H9 (cell line): ENCODE measurements at regions not wholly inside any gene's neighbourhood (a gene's known extent, or its start where the extent isn't known, plus 50 kb on each side); places are given as distances from the start of the nearest gene placed in this dataset.

Source experiments
- DNase-seq: peaks from one replicate; pipeline ENCODE4 v3.0.0-alpha.2; 2017
- H2AFZ ChIP-seq: one replicate; pipeline ENCODE4 v1.6.1; 2013; ENCODE audit warnings: mild to moderate bottlenecking, low read length, control low read depth, moderate library complexity
- H2AK5ac ChIP-seq: 2 replicates; pipeline ENCODE4 v1.6.1; 2013; ENCODE audit warnings: low read length, control low read depth, mixed read lengths; ENCODE audit not compliant: insufficient read length
- H2BK120ac ChIP-seq: one replicate; pipeline ENCODE4 v1.6.1; 2013; ENCODE audit warnings: low read depth, mild to moderate bottlenecking, low read length, control low read depth, inconsistent platforms; ENCODE audit not compliant: poor library complexity, severe bottlenecking
- H2BK12ac ChIP-seq: 2 replicates; pipeline ENCODE4 v1.6.1; 2013; ENCODE audit warnings: low read length, control low read depth, mixed read lengths, low read depth; ENCODE audit not compliant: insufficient read length
- H2BK15ac ChIP-seq: 2 replicates; pipeline ENCODE4 v1.6.1; 2013; ENCODE audit warnings: low read depth, low read length, control low read depth
- H2BK20ac ChIP-seq: one replicate; pipeline ENCODE4 v1.6.1; 2013; ENCODE audit warnings: low read depth, mild to moderate bottlenecking, low read length, control low read depth, inconsistent platforms; ENCODE audit not compliant: poor library complexity, severe bottlenecking
- H2BK5ac ChIP-seq: 2 replicates; pipeline ENCODE4 v1.6.1; 2013; ENCODE audit warnings: low read length, control low read depth, mixed read lengths; ENCODE audit not compliant: insufficient read length
- H3K14ac ChIP-seq: 2 replicates; pipeline ENCODE4 v1.6.1; 2013; ENCODE audit warnings: low read length, control low read depth; ENCODE audit not compliant: insufficient read depth
- H3K18ac ChIP-seq: 2 replicates; pipeline ENCODE4 v1.6.1; 2013; ENCODE audit warnings: low read depth, mild to moderate bottlenecking, mixed read lengths, low read length, control low read depth; ENCODE audit not compliant: insufficient read length
- H3K23ac ChIP-seq: 2 replicates; pipeline ENCODE4 v1.6.1; 2013; ENCODE audit warnings: low read length, control low read depth, mixed read lengths, low read depth; ENCODE audit not compliant: insufficient read length
- H3K23me2 ChIP-seq: 2 replicates; pipeline ENCODE4 v1.6.1; 2013; ENCODE audit warnings: low read depth, mild to moderate bottlenecking, mixed read lengths, low read length, control low read depth; ENCODE audit not compliant: insufficient read length, poor library complexity, severe bottlenecking
- H3K27ac ChIP-seq: 2 replicates; pipeline ENCODE4 v1.5.1; 2013; ENCODE audit warnings: low read length, control low read depth, mixed read lengths, low read depth; ENCODE audit not compliant: insufficient read length
- H3K27me3 ChIP-seq: 2 replicates; pipeline ENCODE4 v1.6.1; 2013; ENCODE audit warnings: low read length, control low read depth, inconsistent platforms; ENCODE audit not compliant: insufficient read depth
- H3K4ac ChIP-seq: 2 replicates; pipeline ENCODE4 v1.6.1; 2013; ENCODE audit warnings: low read depth, mild to moderate bottlenecking, control low read depth, inconsistent platforms, low read length, moderate library complexity
- H3K4me1 ChIP-seq: 2 replicates; pipeline ENCODE4 v1.6.1; 2013; ENCODE audit warnings: low read length, control low read depth, inconsistent platforms; ENCODE audit not compliant: insufficient read depth
- H3K4me2 ChIP-seq: 2 replicates; pipeline ENCODE4 v1.6.1; 2013; ENCODE audit warnings: low read length, control low read depth, mixed read lengths; ENCODE audit not compliant: insufficient read length, insufficient read depth
- H3K56ac ChIP-seq: 2 replicates; pipeline ENCODE4 v1.6.1; 2013; ENCODE audit warnings: low read depth, mild to moderate bottlenecking, mixed read lengths, low read length, control low read depth; ENCODE audit not compliant: insufficient read length
- H3K79me1 ChIP-seq: 2 replicates; pipeline ENCODE4 v1.6.1; 2013; ENCODE audit warnings: low read depth, mild to moderate bottlenecking, moderate library complexity, low read length, control low read depth, inconsistent platforms; ENCODE audit not compliant: insufficient read depth, poor library complexity, severe bottlenecking
- H3K79me2 ChIP-seq: 2 replicates; pipeline ENCODE4 v1.6.1; 2013; ENCODE audit warnings: low read length, control low read depth, inconsistent platforms; ENCODE audit not compliant: insufficient read depth
- H3K9ac ChIP-seq: 2 replicates; pipeline ENCODE4 v1.6.1; 2013; ENCODE audit warnings: low read length, control low read depth, mixed read lengths; ENCODE audit not compliant: insufficient read length; ENCODE audit errors: extremely low read depth
- H3K9me3 ChIP-seq: one replicate; pipeline ENCODE4 v1.6.1; 2013; ENCODE audit warnings: low read depth, low read length, inconsistent platforms; ENCODE audit not compliant: control insufficient read depth
- H3T11ph ChIP-seq: one replicate; pipeline ENCODE4 v1.6.1; 2013; ENCODE audit warnings: mild to moderate bottlenecking, low read length, control low read depth, inconsistent platforms
- H4K20me1 ChIP-seq: one replicate; pipeline ENCODE4 v1.6.1; 2013; ENCODE audit not compliant: control insufficient read depth, insufficient read length, insufficient read depth
- H4K5ac ChIP-seq: 2 replicates; pipeline ENCODE4 v1.6.1; 2013; ENCODE audit warnings: low read depth, mild to moderate bottlenecking, mixed read lengths, low read length, control low read depth; ENCODE audit not compliant: insufficient read length
- H4K8ac ChIP-seq: replicated peaks from 2 replicates; pipeline ENCODE4 v1.6.1; 2013; ENCODE audit warnings: low read length, control low read depth, mixed read lengths, low read depth; ENCODE audit not compliant: insufficient read length
- H4K91ac ChIP-seq: 2 replicates; pipeline ENCODE4 v1.6.1; 2013; ENCODE audit warnings: low read depth, mild to moderate bottlenecking, moderate library complexity, mixed read lengths, low read length, control low read depth; ENCODE audit not compliant: insufficient read length
- H3K27ac Mint-ChIP-seq, 3 experiments: 2 replicates in 2 of 3; 3 replicates in 1 of 3; pipeline ENCODE4 v1.8.0; 2020 to 2021; ENCODE audit warnings: mixed read lengths in 3 of 3, mild to moderate bottlenecking in 1 of 3, moderate library complexity in 1 of 3
- H3K27me3 Mint-ChIP-seq: 2 replicates; pipeline ENCODE4 v1.8.0; 2021; ENCODE audit warnings: low read depth, mild to moderate bottlenecking, moderate library complexity, mixed read lengths
- H3K36me3 Mint-ChIP-seq, 3 experiments: 2 replicates in 2 of 3; 3 replicates in 1 of 3; pipeline ENCODE4 v1.8.0; 2020 to 2021; ENCODE audit warnings: low read depth in 3 of 3, mixed read lengths in 3 of 3; ENCODE audit not compliant: insufficient read depth in 1 of 3
- H3K4me1 Mint-ChIP-seq, 2 experiments: 2 replicates each; pipeline ENCODE4 v1.8.0; 2020; ENCODE audit warnings: mixed read lengths in 2 of 2
- H3K4me3 Mint-ChIP-seq, 2 experiments: 2 replicates in 1 of 2; 3 replicates in 1 of 2; pipeline ENCODE4 v1.8.0; 2020 to 2021; ENCODE audit warnings: mild to moderate bottlenecking in 2 of 2, mixed read lengths in 2 of 2, moderate library complexity in 1 of 2
- H3K9me3 Mint-ChIP-seq, 2 experiments: 2 replicates in 1 of 2; 3 replicates in 1 of 2; pipeline ENCODE4 v1.8.0; 2020; ENCODE audit warnings: mild to moderate bottlenecking in 2 of 2, mixed read lengths in 2 of 2, moderate library complexity in 1 of 2
- CTCF ChIP-seq: fragments of 200-600 bp; sonication (generic); conservative IDR thresholded peaks from 3 replicates; pipeline ENCODE4 v1.8.0; 2021; ENCODE audit warnings: antibody characterized with exemption, mild to moderate bottlenecking
- WGBS: extraction: QIAGEN DNeasy Blood & Tissue Kit; methylation state at CpG from one replicate; pipeline ENCODE4 v1.1.7; 2013; ENCODE audit warnings: missing lambda C conversion rate, low lambda C conversion rate, mixed read lengths; ENCODE audit not compliant: insufficient read length; ENCODE audit errors: extremely low coverage; 5-methylcytosine and 5-hydroxymethylcytosine counted together

- peaks cover 9 to 10% of the 10 kb centered on the region in 2 experiments; a peak in 3 of 4 replicates for H3K4me1 Mint-ChIP-seq
Measured at GRCh38 chr6:147770221-147770620, 261.7 kb downstream of the SAMD5 start.

More at GRCh38 chr6:147770221-147770620, 261.7 kb downstream of the SAMD5 start:
- H3K4me2 ChIP-seq: no peak overlapping the region
- H3K23me2 ChIP-seq: no peaks in the 10 kb centered on the region
- no peak overlapping the region for H4K5ac ChIP-seq
- H3K9ac ChIP-seq: no peak overlapping the region
- no peak overlapping the region for H3K4ac ChIP-seq
- no peak for TF ChIP-seq CTCF
- no peaks in the 10 kb centered on the region for H3K79me2 ChIP-seq
- Mint-ChIP-seq H3K9me3 (no peaks in the 10 kb centered on the region; a peak in 3 of 5 replicates), H3K4me3 (no peak overlapping the region), H3K36me3 (no peaks in the 10 kb centered on the region; a peak in 1 of 7 replicates), H3K27me3 (no peaks in the 10 kb centered on the region), H3K27ac (no peak overlapping the region)
- no peak overlapping the region for H2BK20ac ChIP-seq
- no peak overlapping the region for H2AK5ac ChIP-seq
- no peak overlapping the region for H2BK12ac ChIP-seq
- no peak overlapping the region for H3T11ph ChIP-seq
- WGBS: no CpG with 5 or more reads among the region's 7 CpGs
- H3K27me3 ChIP-seq: no peaks in the 10 kb centered on the region
- H2BK120ac ChIP-seq: no peak overlapping the region
- H3K23ac ChIP-seq: no peak overlapping the region
- H3K14ac ChIP-seq: no peak overlapping the region
- H3K9me3 ChIP-seq: no peaks in the 10 kb centered on the region
- no peaks in the 10 kb centered on the region for H3K4me1 ChIP-seq
- H4K20me1 ChIP-seq: no peaks in the 10 kb centered on the region
- H2BK15ac ChIP-seq: no peak overlapping the region
- H3K27ac ChIP-seq: no peak overlapping the region
- no peak overlapping the region for H4K91ac ChIP-seq
- H3K18ac ChIP-seq: no peak overlapping the region
- DNase-seq: no peak
- H3K56ac ChIP-seq: no peak overlapping the region
- no peak overlapping the region for H2AFZ ChIP-seq
- no peak overlapping the region for H4K8ac ChIP-seq
- no peaks in the 10 kb centered on the region for H3K79me1 ChIP-seq
- no peak overlapping the region for H2BK5ac ChIP-seq
